ENCODE measurements at regions not wholly inside any gene's neighbourhood (a gene's known extent, or its start where the extent isn't known, plus 50 kb on each side); places are given as distances from the start of the nearest gene placed in this dataset.

DNA sequence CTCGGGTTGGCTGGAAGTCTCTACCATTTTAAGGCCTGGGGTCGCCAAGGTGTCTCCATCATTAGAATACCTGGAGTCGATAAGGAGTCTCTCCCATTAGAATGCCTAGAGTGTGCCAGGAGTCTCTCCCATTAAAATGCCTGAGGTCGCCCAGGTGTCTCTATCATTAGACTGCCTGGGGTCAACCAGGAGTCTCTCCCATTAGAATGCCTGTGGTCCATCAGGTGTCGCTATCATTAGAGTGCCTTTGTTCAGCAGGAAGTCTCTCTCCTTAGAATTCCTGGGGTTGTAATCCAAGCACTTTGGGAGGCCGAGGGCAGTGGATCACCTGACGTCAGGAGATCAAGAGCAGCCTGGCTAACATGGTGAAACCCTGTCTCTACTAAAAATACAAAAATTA, 1533.0 kb downstream of the UQCRFS1 start:
- Histone ChIP-seq H3K4me2 (ENCODE audit: low read depth, low read length, poor library complexity, severe bottlenecking) (no peak overlapping the region), H3K9me3 (ENCODE audit: insufficient read depth, low read depth, low read length) (peaks cover 31% of the 10 kb centered on the region), H3K36me3 (ENCODE audit: insufficient read depth, low read length) (no peaks in the 10 kb centered on the region), H3K9ac (ENCODE audit: low read depth, low read length, poor library complexity, severe bottlenecking) (no peak overlapping the region), H4K20me1 (ENCODE audit: insufficient read depth, low read length, poor library complexity, severe bottlenecking) (no peaks in the 10 kb centered on the region), H3K79me2 (ENCODE audit: insufficient read depth, low read length) (no peaks in the 10 kb centered on the region), H3K9me2 (replicated peaks; ENCODE audit: low read depth, low read length) (0 out of 2 replicates have a peak, but pooled peaks cover 5% of the 10 kb centered on the region), H3K27me3 (ENCODE audit: insufficient read depth, low read length, poor library complexity, severe bottlenecking) (no peaks in the 10 kb centered on the region), H3K4me3 (ENCODE audit: low read length, poor library complexity, severe bottlenecking) (no peak overlapping the region), H3F3A (ENCODE audit: low read depth) (no peaks in the 10 kb centered on the region), H3K4me1 (ENCODE audit: insufficient read depth, low read length, poor library complexity, severe bottlenecking) (no peaks in the 10 kb centered on the region), H2AFZ (ENCODE audit: low read length) (no peak overlapping the region)
- TF ChIP-seq EZH2phosphoT487 (IDR thresholded peaks at IDR 0.05; ENCODE audit: borderline replicate concordance): no peak
- TF ChIP-seq, protein P1, sequence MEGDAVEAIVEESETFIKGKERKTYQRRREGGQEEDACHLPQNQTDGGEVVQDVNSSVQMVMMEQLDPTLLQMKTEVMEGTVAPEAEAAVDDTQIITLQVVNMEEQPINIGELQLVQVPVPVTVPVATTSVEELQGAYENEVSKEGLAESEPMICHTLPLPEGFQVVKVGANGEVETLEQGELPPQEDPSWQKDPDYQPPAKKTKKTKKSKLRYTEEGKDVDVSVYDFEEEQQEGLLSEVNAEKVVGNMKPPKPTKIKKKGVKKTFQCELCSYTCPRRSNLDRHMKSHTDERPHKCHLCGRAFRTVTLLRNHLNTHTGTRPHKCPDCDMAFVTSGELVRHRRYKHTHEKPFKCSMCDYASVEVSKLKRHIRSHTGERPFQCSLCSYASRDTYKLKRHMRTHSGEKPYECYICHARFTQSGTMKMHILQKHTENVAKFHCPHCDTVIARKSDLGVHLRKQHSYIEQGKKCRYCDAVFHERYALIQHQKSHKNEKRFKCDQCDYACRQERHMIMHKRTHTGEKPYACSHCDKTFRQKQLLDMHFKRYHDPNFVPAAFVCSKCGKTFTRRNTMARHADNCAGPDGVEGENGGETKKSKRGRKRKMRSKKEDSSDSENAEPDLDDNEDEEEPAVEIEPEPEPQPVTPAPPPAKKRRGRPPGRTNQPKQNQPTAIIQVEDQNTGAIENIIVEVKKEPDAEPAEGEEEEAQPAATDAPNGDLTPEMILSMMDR (conservative IDR thresholded peaks at IDR 0.05; ENCODE audit: low read length): no peak

DNA sequence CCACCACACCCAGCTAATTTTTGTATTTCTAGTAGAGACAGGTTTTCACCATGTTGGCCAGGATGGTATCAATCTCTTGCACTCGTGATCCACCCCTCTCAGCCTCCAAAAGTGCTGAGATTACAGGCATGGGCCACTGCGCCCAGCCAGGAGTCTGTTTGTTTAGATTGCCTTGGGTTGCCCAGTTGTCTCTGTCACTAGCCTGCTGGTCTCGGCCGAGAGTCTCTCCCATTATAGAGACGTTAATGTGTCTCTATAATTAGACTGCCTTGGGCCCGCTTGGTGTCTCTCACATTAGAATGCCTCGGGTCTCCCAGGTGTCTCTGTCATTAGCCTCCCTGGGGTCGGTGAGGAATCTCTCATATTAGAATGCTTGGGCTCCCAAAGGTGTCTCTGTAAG, 1533.6 kb downstream of the UQCRFS1 start:
- Histone ChIP-seq H3K9me2 (replicated peaks; ENCODE audit: low read depth, low read length) (0 out of 2 replicates have a peak, but pooled peaks cover 5% of the 10 kb centered on the region), H3K27me3 (ENCODE audit: insufficient read depth, low read length, poor library complexity, severe bottlenecking) (no peaks in the 10 kb centered on the region), H2AFZ (ENCODE audit: low read length) (no peak overlapping the region), H3K4me1 (ENCODE audit: insufficient read depth, low read length, poor library complexity, severe bottlenecking) (no peaks in the 10 kb centered on the region), H3K36me3 (ENCODE audit: insufficient read depth, low read length) (no peaks in the 10 kb centered on the region), H3F3A (ENCODE audit: low read depth) (no peaks in the 10 kb centered on the region), H3K9me3 (ENCODE audit: insufficient read depth, low read depth, low read length) (peaks cover 32% of the 10 kb centered on the region), H3K9ac (ENCODE audit: low read depth, low read length, poor library complexity, severe bottlenecking) (no peak overlapping the region), H4K20me1 (ENCODE audit: insufficient read depth, low read length, poor library complexity, severe bottlenecking) (no peaks in the 10 kb centered on the region), H3K4me2 (ENCODE audit: low read depth, low read length, poor library complexity, severe bottlenecking) (no peak overlapping the region), H3K79me2 (ENCODE audit: insufficient read depth, low read length) (no peaks in the 10 kb centered on the region), H3K4me3 (ENCODE audit: low read length, poor library complexity, severe bottlenecking) (no peak overlapping the region)
- no peak for TF ChIP-seq EZH2phosphoT487 (IDR thresholded peaks at IDR 0.05; ENCODE audit: borderline replicate concordance)
- TF ChIP-seq, protein P1 (conservative IDR thresholded peaks at IDR 0.05; ENCODE audit: low read length): no peak

DNA sequence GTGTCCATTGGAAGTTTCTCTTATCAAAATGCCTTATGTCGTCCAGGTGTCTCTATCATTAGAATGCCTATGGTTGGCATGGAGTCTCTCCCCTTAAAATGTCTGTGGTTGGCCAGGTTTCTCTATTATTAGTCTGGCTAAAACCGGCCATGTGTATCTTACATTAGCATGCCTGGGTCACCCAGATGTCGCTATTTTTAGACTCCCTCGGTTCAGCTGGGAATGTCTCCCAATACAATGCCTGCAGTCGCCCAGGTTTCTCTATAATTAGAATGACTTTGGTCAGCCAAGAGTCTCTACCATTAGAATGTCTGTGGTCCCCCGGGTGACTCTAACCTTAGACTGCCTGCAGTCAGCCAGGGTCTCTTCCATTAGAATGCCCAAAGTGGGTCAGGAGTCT, 1536.1 kb downstream of the UQCRFS1 start:
- H3K9me3 ChIP-seq (ENCODE audit: insufficient read depth, low read depth, low read length): peaks cover 32% of the 10 kb centered on the region; the same call in 1 of the 2 replicates
- no peaks in the 10 kb centered on the region for H4K20me1 ChIP-seq (ENCODE audit: insufficient read depth, low read length, poor library complexity, severe bottlenecking)
- no peak for TF ChIP-seq EZH2phosphoT487 (IDR thresholded peaks at IDR 0.05; ENCODE audit: borderline replicate concordance)
- TF ChIP-seq, protein P1 (conservative IDR thresholded peaks at IDR 0.05; ENCODE audit: low read length): no peak
- no peak overlapping the region for H3K4me3 ChIP-seq (ENCODE audit: low read length, poor library complexity, severe bottlenecking)
- no peaks in the 10 kb centered on the region for H3K36me3 ChIP-seq (ENCODE audit: insufficient read depth, low read length)
- H3F3A ChIP-seq (ENCODE audit: low read depth): no peaks in the 10 kb centered on the region
- no peaks in the 10 kb centered on the region for H3K9me2 ChIP-seq (replicated peaks; ENCODE audit: low read depth, low read length)
- H3K4me2 ChIP-seq (ENCODE audit: low read depth, low read length, poor library complexity, severe bottlenecking): no peak overlapping the region
- no peaks in the 10 kb centered on the region for H3K79me2 ChIP-seq (ENCODE audit: insufficient read depth, low read length)
- no peaks in the 10 kb centered on the region for H3K4me1 ChIP-seq (ENCODE audit: insufficient read depth, low read length, poor library complexity, severe bottlenecking)
- no peak overlapping the region for H2AFZ ChIP-seq (ENCODE audit: low read length)
- no peaks in the 10 kb centered on the region for H3K27me3 ChIP-seq (ENCODE audit: insufficient read depth, low read length, poor library complexity, severe bottlenecking)
- no peak overlapping the region for H3K9ac ChIP-seq (ENCODE audit: low read depth, low read length, poor library complexity, severe bottlenecking)

Measured in Loucy (cell line).